Epithelial cell of proximal tubule (primary cell): ENCODE measurements at regions not wholly inside any gene's neighbourhood (a gene's known extent, or its start where the extent isn't known, plus 50 kb on each side); places are given as distances from the start of the nearest gene placed in this dataset.

Source experiments
- DNase-seq: peaks from one replicate; pipeline ENCODE4 v3.0.0-alpha.2; 2011; ENCODE audit warnings: low read depth
- H3K4me3 ChIP-seq: 2 replicates; pipeline ENCODE4 v1.5.1; 2011; ENCODE audit warnings: low read depth, mild to moderate bottlenecking, low read length
- TF ChIP-seq, protein P1 (sequence below): conservative IDR thresholded peaks from 2 replicates; pipeline ENCODE4 v1.5.1; 2012; ENCODE audit warnings: low read depth, mild to moderate bottlenecking, low read length

DNA sequence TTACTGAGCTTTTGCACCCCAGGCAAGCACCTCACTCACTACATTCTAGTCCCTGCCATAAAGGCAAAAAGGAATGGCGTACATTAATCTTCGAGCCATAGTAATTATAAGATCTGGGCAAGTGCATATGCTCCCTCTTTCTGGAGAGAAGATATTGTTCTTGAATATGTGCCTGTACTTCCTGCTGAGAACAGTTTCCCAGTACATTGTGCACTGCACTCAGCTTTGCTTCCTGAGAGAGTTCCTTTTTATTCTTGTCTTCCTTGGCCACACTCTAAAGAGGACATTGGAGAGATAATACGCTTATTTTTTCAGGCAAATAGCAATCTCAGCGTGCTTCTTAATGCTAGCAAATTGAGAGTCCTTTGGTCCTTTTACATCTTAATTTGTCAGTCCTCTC is 909.0 kb upstream of the PCDH10 start:
- no peak for DNase-seq
- no peak overlapping the region for H3K4me3 ChIP-seq
- TF ChIP-seq, protein P1, sequence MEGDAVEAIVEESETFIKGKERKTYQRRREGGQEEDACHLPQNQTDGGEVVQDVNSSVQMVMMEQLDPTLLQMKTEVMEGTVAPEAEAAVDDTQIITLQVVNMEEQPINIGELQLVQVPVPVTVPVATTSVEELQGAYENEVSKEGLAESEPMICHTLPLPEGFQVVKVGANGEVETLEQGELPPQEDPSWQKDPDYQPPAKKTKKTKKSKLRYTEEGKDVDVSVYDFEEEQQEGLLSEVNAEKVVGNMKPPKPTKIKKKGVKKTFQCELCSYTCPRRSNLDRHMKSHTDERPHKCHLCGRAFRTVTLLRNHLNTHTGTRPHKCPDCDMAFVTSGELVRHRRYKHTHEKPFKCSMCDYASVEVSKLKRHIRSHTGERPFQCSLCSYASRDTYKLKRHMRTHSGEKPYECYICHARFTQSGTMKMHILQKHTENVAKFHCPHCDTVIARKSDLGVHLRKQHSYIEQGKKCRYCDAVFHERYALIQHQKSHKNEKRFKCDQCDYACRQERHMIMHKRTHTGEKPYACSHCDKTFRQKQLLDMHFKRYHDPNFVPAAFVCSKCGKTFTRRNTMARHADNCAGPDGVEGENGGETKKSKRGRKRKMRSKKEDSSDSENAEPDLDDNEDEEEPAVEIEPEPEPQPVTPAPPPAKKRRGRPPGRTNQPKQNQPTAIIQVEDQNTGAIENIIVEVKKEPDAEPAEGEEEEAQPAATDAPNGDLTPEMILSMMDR, result no peak

DNA sequence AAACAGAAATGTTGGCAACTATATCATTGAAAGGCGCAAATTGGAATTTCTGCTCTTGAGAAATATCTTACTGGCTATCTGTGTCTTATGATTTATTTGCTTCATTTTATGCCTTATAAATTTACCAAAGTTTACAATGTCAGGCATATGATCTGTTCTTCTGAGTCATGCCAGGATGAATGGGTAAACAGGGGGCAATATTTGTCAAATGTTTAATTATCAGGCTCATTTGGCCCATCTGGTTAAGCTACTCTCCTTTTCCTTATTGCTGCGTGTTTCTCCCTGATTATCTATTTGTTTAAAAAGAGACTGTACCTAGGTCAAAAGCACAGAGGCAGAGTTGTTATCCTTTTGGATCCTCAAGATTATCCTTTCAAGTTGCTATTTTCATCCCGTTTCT is 903.8 kb upstream of the PCDH10 start:
- no peak overlapping the region for H3K4me3 ChIP-seq
- no peak for DNase-seq
- TF ChIP-seq, protein P1, result no peak

DNA sequence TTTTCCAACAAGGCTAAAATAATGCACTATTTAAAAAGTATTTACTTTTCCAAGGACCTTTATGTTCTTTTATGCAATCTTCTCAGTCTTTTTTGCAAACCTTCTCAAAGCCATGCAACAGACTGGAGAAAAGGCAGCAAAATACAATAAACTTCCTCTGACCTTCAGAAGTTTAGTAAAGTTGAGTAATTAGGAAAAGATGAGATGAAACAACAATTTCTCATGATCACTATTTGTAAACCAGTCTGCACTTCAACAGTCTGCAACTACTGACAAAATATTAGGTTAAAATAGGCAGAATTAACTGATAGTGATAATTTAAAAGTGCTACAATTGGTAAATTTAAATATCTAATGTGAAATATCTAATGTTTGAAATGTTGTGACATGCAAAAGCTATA is 884.9 kb upstream of the PCDH10 start:
- H3K4me3 ChIP-seq, result no peak overlapping the region
- no peak for DNase-seq
- TF ChIP-seq, protein P1, result no peak

DNA sequence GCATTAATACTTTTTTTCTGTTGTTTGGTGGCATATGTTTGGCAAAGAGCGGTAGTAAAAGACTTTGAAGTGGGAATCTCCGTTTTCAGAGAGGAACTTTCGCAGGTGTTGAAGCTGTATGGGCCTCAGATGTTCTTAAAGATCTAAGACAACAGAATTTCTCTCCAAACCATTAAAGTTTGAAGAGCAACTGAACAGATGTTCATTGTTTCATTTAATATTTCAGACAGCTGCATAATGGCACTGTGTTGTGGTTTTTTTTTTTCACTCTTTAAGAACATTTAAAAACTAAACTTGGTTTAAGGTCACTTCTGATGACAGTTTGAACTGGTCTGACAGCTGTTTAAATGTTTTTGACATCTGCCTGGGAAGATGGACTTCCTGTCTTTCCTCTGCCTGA is 882.7 kb upstream of the PCDH10 start:
- no peak overlapping the region for H3K4me3 ChIP-seq
- no peak for DNase-seq
- TF ChIP-seq, protein P1, result no peak

DNA sequence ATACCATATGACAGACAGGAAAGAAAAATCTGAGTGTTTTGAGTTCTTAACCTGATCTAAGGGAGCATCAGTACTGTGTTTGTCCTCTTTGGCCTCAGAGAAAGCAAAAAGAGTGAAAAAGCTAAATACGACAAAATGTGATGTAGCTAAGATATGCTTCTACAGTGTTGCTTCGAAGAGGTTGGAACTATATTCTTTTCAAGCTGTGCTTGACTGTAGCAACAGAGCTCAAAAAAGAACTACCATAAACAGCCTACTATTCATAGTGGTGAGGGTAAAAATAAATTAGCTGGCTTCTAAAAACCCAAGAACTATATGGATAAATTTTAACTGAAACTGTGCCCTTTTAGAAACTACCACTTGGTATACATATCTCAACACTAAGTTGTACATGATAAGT is 881.8 kb upstream of the PCDH10 start:
- no peak overlapping the region for H3K4me3 ChIP-seq
- TF ChIP-seq, protein P1, result no peak
- no peak for DNase-seq

DNA sequence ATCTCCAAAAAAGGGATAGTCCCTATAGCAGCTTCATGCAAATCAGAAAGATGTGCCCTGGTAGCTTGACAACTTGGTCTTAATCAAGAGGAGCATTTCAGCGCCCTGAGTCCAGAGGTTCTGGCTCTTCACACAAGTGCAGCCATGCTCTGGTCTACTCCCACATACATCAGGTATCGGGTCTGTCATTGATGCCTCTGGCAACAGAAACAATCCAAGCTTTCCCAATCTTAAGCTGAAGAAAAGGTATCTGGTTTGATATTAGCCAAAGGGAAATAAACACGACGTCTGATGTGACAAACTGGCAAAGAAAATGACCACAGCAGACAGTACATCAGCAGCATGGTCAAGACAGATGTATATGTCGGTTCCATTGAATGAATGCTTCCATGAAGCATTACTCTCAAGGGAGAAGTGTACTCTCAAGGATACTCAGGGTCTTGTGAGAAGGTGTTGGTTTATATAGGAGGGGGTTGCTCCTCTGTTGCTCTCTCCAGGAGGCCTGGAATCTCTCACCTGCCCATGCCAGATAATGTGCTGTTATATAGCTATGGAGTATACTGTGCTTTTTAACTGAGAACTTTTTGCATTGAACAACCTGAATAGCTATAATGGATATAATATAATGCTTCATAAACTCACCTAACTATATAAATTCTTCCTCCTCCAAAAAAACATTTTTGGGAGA is 879.6 kb upstream of the PCDH10 start:
- DNase-seq, result no peak
- TF ChIP-seq, protein P1, result no peak
- no peak overlapping the region for H3K4me3 ChIP-seq

DNA sequence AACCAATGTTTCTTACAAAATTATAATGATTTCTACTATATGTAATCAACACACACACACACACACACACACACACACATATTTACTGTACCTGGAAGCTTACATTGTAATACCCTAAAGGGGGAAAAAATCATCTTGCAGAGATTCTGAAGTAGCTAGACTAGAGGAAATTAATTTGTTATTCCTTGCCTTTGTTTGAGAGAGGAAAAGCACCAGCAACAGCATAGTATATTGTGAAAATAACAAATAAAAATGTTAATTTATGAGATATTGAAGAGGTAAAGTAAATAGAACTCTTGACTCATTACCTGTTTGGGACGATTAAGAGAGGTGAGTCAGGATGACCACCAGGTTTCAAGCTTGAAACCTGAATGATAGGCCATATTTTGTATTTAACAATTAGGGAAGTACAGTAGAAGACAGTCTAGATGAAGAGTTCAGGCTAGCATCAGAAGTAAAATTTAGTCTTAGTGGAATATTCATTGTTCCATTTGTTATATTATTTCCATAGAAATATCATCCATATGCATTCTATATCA is 873.4 kb upstream of the PCDH10 start:
- no peak for DNase-seq
- H3K4me3 ChIP-seq, result no peak overlapping the region
- TF ChIP-seq, protein P1, result no peak
